Hepatocyte (in vitro differentiated cells): ENCODE measurements at regions not wholly inside any gene's neighbourhood (a gene's known extent, or its start where the extent isn't known, plus 50 kb on each side); places are given as distances from the start of the nearest gene placed in this dataset.

ENCODE experiments used
- CTCF ChIP-seq: fragments of 200-600 bp; sonication (generic); IDR thresholded peaks from 2 replicates; pipeline ENCODE4 v1.5.1; 2016; ENCODE audit warnings: antibody characterized with exemption, mild to moderate bottlenecking; ENCODE audit not compliant: poor library complexity
- EZH2 ChIP-seq: fragments of 200-600 bp; sonication (generic); IDR thresholded peaks from 2 replicates; pipeline ENCODE4 v1.6.1; 2016; ENCODE audit warnings: antibody characterized with exemption, mild to moderate bottlenecking, borderline replicate concordance
- EZH2phosphoT487 ChIP-seq: fragments of 200-600 bp; sonication (generic); IDR thresholded peaks from one replicate; pipeline ENCODE4 v1.6.1; 2018; ENCODE audit warnings: antibody characterized with exemption, mild to moderate bottlenecking, low read depth, moderate library complexity; ENCODE audit not compliant: unreplicated experiment, severe bottlenecking

DNA sequence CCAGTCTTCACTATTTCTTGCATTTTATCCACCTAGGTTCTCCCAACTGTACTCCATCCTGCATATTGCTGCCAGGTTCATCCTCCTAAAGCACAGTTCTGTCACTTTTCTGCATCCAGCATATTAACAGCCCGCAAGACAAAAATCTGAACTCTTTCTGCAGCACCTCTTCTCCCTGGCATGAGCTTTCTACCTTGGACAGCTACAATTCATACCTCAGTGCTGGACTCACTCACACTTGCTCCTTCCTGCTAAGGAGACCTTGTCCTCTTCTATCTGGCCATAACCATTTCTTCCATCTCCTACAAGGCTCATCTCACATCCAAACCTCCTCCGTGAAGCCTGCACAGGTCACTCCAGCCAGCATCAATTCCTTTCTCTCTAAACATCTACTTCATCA lies 170.1 kb upstream of the GRIP1 start:
- no peak for TF ChIP-seq CTCF
- no peak for TF ChIP-seq EZH2
- TF ChIP-seq EZH2phosphoT487 = no peak
